Glutamatergic neuron (in vitro differentiated cells): ENCODE measurements at regions not wholly inside any gene's neighbourhood (a gene's known extent, or its start where the extent isn't known, plus 50 kb on each side); places are given as distances from the start of the nearest gene placed in this dataset.
"Not testable (repeated sequence)": the region's sequence is repeated elsewhere in the genome, so short reads cannot be mapped to it uniquely, and the experiment has no call there.

Experiments
- DNase-seq: peaks from one replicate; pipeline ENCODE4 v3.0.0; 2022
- H3K27ac Mint-ChIP-seq: one replicate; pipeline ENCODE4 v1.8.0; 2020; ENCODE audit warnings: mild to moderate bottlenecking, mixed read lengths, inconsistent platforms; ENCODE audit not compliant: unreplicated experiment
- H3K27me3 Mint-ChIP-seq: one replicate; pipeline ENCODE4 v1.8.0; 2020; ENCODE audit warnings: mild to moderate bottlenecking, moderate library complexity, mixed read lengths, inconsistent platforms; ENCODE audit not compliant: unreplicated experiment
- H3K36me3 Mint-ChIP-seq: one replicate; pipeline ENCODE4 v1.8.0; 2020; ENCODE audit warnings: mild to moderate bottlenecking, mixed read lengths, inconsistent platforms; ENCODE audit not compliant: unreplicated experiment
- H3K4me1 Mint-ChIP-seq: one replicate; pipeline ENCODE4 v1.8.0; 2020; ENCODE audit warnings: mild to moderate bottlenecking, low read depth, mixed read lengths, inconsistent platforms; ENCODE audit not compliant: unreplicated experiment
- H3K4me3 Mint-ChIP-seq: one replicate; pipeline ENCODE4 v1.8.0; 2020; ENCODE audit warnings: mild to moderate bottlenecking, mixed read lengths, inconsistent platforms; ENCODE audit not compliant: unreplicated experiment
- H3K9me3 Mint-ChIP-seq: one replicate; pipeline ENCODE4 v1.8.0; 2020; ENCODE audit warnings: mild to moderate bottlenecking, moderate library complexity, mixed read lengths, inconsistent platforms; ENCODE audit not compliant: unreplicated experiment
- CTCF ChIP-seq: fragments of 200-600 bp; sonication (generic); IDR thresholded peaks from one replicate; pipeline ENCODE4 v1.5.0; 2021; ENCODE audit not compliant: partially characterized antibody, unreplicated experiment

- TF ChIP-seq CTCF, result peak; percentile 77
- H3K27ac Mint-ChIP-seq, result peak overlapping the region; percentile 65
- no peak overlapping the region for H3K4me3 Mint-ChIP-seq
- peaks cover 1% of the 10 kb centered on the region for H3K9me3 Mint-ChIP-seq
- DNase-seq, result peak; percentile 82
- peaks cover 5% of the 10 kb centered on the region for H3K27me3 Mint-ChIP-seq
- H3K36me3 Mint-ChIP-seq, result no peaks in the 10 kb centered on the region
- peaks cover 4% of the 10 kb centered on the region for H3K4me1 Mint-ChIP-seq
Observed at GRCh38 chr11:134592391-134592990, 180.4 kb upstream of the B3GAT1 start.

- H3K4me1 Mint-ChIP-seq, result peaks cover 4% of the 10 kb centered on the region
- no peak overlapping the region for H3K27ac Mint-ChIP-seq
- H3K4me3 Mint-ChIP-seq, result no peak overlapping the region
- H3K27me3 Mint-ChIP-seq, result peaks cover 5% of the 10 kb centered on the region
- DNase-seq, result no peak
- no peaks in the 10 kb centered on the region for H3K36me3 Mint-ChIP-seq
- H3K9me3 Mint-ChIP-seq, result peaks cover 1% of the 10 kb centered on the region
- TF ChIP-seq CTCF, result no peak
Observed at GRCh38 chr11:134591338-134591737, 179.3 kb upstream of the B3GAT1 start.

GRCh38 chr11:134589129-134589528 is 177.1 kb upstream of the B3GAT1 start:
- Mint-ChIP-seq H3K27ac (no peak overlapping the region), H3K9me3 (peaks cover 1% of the 10 kb centered on the region), H3K36me3 (no peaks in the 10 kb centered on the region), H3K4me3 (no peak overlapping the region), H3K27me3 (peaks cover 3% of the 10 kb centered on the region), H3K4me1 (peaks cover 6% of the 10 kb centered on the region)
- no peak for TF ChIP-seq CTCF
- no peak for DNase-seq

DNA sequence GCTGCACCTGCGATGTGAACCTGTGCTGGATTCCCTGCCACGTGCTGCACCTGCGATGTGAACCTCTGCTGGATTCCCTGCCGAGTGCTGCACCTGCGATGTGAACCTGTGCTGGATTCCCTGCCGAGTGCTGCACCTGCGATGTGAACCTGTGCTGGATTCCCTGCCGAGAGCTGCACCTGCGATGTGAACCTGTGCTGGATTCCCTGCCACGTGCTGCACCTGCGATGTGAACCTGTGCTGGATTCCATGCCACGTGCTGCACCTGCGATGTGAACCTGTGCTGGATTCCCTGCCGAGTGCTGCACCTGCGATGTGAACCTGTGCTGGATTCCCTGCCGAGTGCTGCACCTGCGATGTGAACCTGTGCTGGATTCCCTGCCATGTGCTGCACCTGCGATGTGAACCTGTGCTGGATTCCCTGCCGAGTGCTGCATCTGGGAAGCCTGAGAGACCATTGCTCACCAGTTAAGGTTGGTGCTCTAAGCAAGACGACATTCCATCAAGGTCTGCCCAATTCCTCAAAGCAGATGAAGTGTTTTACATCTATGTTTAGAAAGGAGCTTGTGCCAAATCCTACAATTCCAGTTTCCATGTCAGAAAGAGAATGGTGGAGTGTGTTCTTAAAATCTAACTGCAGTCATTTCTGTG is 176.5 kb upstream of the B3GAT1 start:
- not testable (repeated sequence) for H3K27me3 Mint-ChIP-seq, H3K27ac Mint-ChIP-seq, H3K9me3 Mint-ChIP-seq, H3K4me1 Mint-ChIP-seq, DNase-seq, H3K36me3 Mint-ChIP-seq, H3K4me3 Mint-ChIP-seq

GRCh38 chr11:134587345-134587744 is 175.3 kb upstream of the B3GAT1 start:
- H3K27me3 Mint-ChIP-seq, result peaks cover 2% of the 10 kb centered on the region

More at GRCh38 chr11:134587345-134587744, 175.3 kb upstream of the B3GAT1 start:
- H3K4me3 Mint-ChIP-seq, result no peak overlapping the region
- no peak overlapping the region for H3K27ac Mint-ChIP-seq
- TF ChIP-seq CTCF, result no peak
- no peaks in the 10 kb centered on the region for H3K36me3 Mint-ChIP-seq
- DNase-seq, result no peak
- H3K4me1 Mint-ChIP-seq, result peaks cover 5% of the 10 kb centered on the region
- peaks cover 4% of the 10 kb centered on the region for H3K9me3 Mint-ChIP-seq
